ENCODE measurements at regions not wholly inside any gene's neighbourhood (a gene's known extent, or its start where the extent isn't known, plus 50 kb on each side); places are given as distances from the start of the nearest gene placed in this dataset.
"Not testable (repeated sequence)": the region's sequence is repeated elsewhere in the genome, so short reads cannot be mapped to it uniquely, and the experiment has no call there.

GRCh38 chr3:195970873-195971272, 62.5 kb upstream of the TNK2 start:
- not testable (repeated sequence) for DNase-seq

DNA sequence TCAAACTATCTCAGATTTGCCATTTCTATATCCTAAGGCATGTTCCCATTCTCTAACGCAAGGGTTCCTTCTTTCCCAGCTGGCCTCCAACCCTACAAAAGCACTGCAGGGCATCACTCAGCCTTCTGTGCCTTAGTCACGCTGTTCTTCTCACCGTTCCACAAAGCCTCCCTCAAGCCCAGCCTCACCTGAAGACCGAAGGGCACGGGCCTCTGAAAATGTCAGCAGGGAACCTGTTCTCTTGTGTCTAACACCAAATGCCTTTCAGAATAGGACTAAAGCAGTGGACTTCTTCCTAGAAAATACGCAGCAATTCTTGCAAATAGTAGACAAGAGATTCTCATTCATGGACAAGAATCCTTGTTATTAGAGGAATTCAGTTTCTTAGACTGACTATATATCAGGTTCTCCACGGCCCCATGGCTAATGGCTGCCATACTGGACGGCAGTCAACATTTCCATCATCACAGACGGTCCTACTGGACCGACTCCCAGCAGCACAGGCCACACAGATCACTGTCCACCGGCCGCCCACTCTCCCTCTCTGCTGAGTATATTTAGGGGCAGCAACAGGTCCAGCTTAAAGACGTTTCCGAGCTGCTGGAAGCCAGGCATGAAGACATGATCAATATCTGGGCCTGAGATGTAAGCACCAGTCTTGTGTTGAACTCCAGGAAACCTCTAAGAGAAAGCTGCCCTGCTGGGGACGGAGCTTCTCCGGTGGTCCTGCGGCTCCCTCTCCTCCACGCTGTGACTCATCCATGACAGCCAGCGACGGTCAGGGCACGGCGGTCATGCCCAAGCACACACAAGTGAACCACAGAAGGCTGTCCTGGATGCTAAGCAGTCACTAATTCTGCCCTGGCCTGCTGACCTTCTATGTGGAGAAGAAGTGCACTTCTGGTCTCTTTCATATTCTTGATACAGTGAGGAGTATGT, 61.8 kb upstream of the TNK2 start:
- not testable (repeated sequence) for DNase-seq

DNA sequence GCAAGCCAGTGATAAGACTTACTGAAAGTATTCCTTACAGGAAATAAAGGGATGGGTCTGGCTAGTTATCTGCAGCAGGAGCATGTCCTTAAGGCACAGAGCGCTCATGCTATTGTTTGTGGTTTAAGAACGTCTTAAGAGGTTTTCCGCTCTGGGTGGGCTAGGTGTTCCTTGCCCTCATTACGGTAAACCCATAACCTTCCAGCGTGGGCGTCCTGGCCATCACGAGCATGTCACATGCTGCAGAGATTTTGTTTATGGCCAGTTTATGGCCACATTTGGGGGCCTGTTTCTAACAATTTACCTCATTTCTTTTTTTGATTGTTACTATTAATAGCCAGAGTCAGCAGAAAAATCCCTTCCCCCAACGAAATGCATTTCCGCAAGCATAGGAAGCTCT, 61.0 kb upstream of the TNK2 start:
- DNase-seq, result not testable (repeated sequence)

DNA sequence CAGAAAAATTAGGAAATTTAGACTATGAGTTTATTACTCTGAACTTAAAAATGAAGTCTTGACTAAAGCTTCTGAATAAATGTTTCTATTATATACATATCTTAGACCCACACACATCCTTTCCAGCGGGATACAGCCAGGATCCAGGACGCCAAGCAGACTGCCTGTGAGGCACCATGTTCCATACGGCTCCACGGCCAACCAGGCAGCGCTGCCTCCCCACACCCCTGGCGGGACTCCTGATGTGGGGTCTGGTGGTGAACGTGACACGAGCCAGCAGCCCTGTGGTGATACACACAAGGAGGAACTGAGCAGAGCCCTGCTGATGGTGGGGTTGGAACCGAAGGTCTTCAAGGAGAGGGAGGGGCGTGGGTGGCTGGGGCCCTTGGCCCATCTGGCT, 59.8 kb upstream of the TNK2 start:
- not testable (repeated sequence) for DNase-seq

GRCh38 chr3:195967387-195967720, 59.0 kb upstream of the TNK2 start:
- DNase-seq, result not testable (repeated sequence)

- not testable (repeated sequence) for DNase-seq
These were observed 58.4 kb upstream of the TNK2 start for GRCh38 chr3:195966563-195967386.

DNA sequence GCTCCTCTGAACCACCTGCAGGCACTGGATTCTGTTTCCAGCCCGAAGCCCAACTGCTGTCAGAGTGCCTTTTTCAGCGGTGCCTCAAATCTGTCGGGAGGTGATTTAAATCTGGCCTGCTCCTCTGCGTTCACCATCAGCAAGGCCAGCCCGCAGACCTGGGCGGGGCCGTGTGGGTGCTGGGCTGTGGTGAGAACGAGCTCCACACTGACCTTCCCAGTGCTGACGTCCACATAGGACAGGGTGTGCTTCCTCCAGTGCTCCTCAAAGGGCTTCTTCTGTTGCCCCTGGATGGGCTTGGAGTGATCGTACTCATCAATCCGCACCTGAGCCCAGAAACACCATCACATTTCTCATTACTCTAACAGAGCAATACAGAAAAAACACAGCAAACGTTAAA, 56.9 kb upstream of the TNK2 start:
- DNase-seq, result not testable (repeated sequence)

DNA sequence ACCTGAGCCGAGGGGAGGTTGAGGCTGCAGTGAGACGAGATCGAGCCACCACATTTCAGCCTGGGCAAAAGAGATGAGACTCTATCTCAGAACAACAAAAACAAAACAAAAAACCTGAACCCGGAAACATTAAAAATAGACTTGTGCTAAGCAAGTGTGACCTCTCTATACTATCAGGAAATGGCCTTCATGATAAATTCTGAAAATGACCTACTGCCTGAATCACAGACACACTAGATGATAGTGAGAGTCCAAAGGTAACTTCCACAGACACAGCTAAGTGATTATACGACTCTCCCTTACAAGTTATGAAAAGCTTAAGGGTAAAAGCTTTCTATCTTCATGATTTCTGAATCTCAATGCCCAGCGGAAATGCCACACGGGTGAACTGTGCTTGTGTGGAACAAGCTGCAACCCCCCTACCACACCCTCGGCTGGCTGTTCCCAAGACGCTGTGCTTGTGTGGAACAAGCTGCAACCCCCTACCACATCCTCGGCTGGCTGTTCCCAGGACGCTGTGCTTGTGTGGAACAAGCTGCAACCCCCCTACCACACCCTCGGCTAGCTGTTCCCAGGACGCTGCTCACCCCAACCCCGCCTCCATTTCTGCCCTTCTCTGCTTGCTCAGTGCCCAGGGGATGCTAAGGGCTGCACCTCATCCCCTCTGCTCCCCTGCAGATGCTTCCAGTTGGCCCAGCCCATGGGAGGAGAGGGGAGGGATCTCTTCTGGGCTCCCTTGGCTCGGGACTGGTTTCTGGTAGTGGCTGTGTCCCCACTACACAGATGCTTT, 56.2 kb upstream of the TNK2 start:
- not testable (repeated sequence) for DNase-seq

GRCh38 chr3:195962222-195962621, 53.9 kb upstream of the TNK2 start:
- DNase-seq, result not testable (repeated sequence)

- peak; percentile 15 for DNase-seq
These were observed 52.8 kb upstream of the TNK2 start for GRCh38 chr3:195960971-195961775.

- not testable (repeated sequence) for DNase-seq
These were observed 51.8 kb upstream of the TNK2 start for GRCh38 chr3:195960164-195960563.

- not testable (repeated sequence) for DNase-seq
These were observed 51.2 kb upstream of the TNK2 start for GRCh38 chr3:195959367-195960157.

DNA sequence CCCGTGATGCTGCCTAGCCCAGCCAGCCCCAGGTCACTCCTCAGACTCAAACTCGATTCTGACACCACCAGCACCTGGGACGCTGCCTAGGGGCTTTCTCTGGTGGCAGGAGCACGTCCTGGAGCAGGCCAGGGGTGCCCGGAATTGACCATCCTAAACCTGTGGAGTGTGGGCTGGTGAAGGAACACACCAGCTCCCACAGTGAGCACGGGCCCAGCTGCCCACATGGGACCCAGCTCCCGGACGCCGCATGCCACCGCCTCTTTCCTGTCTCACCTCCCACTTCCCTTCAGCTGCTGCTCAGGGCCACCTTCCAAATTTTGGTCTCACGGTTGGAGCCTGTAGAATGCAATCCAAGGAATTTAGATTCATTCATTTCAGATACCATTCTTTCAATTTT, 50.4 kb upstream of the TNK2 start:
- not testable (repeated sequence) for DNase-seq
